Keratinocyte (primary cell): ENCODE measurements at regions not wholly inside any gene's neighbourhood (a gene's known extent, or its start where the extent isn't known, plus 50 kb on each side); places are given as distances from the start of the nearest gene placed in this dataset.

Experiments
- CTCF ChIP-seq, 3 experiments: IDR thresholded peaks in 1 of 3; conservative IDR thresholded peaks in 1 of 3; optimal IDR thresholded peaks in 1 of 3; 2 replicates in 2 of 3; 3 replicates in 1 of 3; pipeline versions ENCODE3 to v1.5.1; 2011; ENCODE audit warnings: low read length in 3 of 3, mild to moderate bottlenecking in 3 of 3, moderate library complexity in 2 of 3, control low read depth in 1 of 3, inconsistent platforms in 1 of 3; ENCODE audit not compliant: insufficient read depth in 2 of 3; ENCODE audit errors: extremely low read depth in 1 of 3
- EZH2 ChIP-seq: IDR thresholded peaks from one replicate; pipeline ENCODE4 v1.6.1; 2012; ENCODE audit warnings: inconsistent platforms, mild to moderate bottlenecking, low read length, moderate library complexity

- TF ChIP-seq CTCF (optimal IDR thresholded peaks at IDR 0.05 in 1 of 3, IDR thresholded peaks at IDR 0.05 in 1 of 3, conservative IDR thresholded peaks at IDR 0.05 in 1 of 3; ENCODE audit: extremely low read depth in 1 of 3, insufficient read depth in 2 of 3, low read length in 3 of 3), result no peak
- TF ChIP-seq EZH2, result no peak
Measured at GRCh38 chr7:84495128-84495527, 300.5 kb upstream of the SEMA3A start.
